Lower leg skin (tissue), 3 donors: ENCODE measurements at regions not wholly inside any gene's neighbourhood (a gene's known extent, or its start where the extent isn't known, plus 50 kb on each side); places are given as distances from the start of the nearest gene placed in this dataset.

Experiments
- CTCF ChIP-seq, 3 donors: fragments of 450-650 bp; IDR thresholded peaks; one replicate each; pipeline ENCODE4 v1.5.1; 2016; ENCODE audit warnings: antibody characterized with exemption in 3 of 3, mild to moderate bottlenecking in 3 of 3, moderate library complexity in 2 of 3
- POLR2A ChIP-seq, 2 donors: fragments of 450-650 bp; IDR thresholded peaks; one replicate each; pipeline ENCODE4 v1.6.1; 2016 to 2017; ENCODE audit warnings: antibody characterized with exemption in 2 of 2, mild to moderate bottlenecking in 1 of 2, moderate library complexity in 1 of 2

GRCh38 chr2:83689402-83689801 is 769.7 kb downstream of the SUCLG1 start:
- TF ChIP-seq CTCF (IDR thresholded peaks at IDR 0.05) (no peak), POLR2A (IDR thresholded peaks at IDR 0.05) (no peak)
